GM19463 (cell line): ENCODE measurements at regions not wholly inside any gene's neighbourhood (a gene's known extent, or its start where the extent isn't known, plus 50 kb on each side); places are given as distances from the start of the nearest gene placed in this dataset.
"Not testable (repeated sequence)": the region's sequence is repeated elsewhere in the genome, so short reads cannot be mapped to it uniquely, and the experiment has no call there.

Experiments used
- ATAC-seq: cut with Tn5 transposase; IDR thresholded peaks from one replicate; pipeline ENCODE4 v1.9.1; 2021; ENCODE audit warnings: mild to moderate bottlenecking, moderate library complexity; ENCODE audit not compliant: unreplicated experiment

DNA sequence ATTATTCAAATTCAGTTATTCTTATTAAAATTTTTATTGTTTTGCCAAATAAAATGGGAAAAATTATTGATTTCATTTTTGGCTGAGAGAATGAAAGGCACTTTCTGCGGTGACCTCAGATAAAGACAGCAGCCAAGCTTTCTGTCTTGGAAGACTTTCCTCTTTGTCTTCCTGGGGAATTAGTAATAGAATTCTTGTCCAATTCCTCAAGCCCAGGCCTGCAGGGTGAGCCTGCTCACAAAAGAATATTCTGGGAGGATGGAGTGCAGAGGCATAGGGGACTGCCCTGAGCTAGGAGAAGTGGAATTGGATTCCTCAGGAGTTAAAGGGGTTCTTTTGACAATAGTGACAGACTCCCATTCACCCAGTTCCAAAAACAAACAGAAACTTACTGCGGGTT lies 614.5 kb upstream of the ADGRL2 start:
- no peak for ATAC-seq

DNA sequence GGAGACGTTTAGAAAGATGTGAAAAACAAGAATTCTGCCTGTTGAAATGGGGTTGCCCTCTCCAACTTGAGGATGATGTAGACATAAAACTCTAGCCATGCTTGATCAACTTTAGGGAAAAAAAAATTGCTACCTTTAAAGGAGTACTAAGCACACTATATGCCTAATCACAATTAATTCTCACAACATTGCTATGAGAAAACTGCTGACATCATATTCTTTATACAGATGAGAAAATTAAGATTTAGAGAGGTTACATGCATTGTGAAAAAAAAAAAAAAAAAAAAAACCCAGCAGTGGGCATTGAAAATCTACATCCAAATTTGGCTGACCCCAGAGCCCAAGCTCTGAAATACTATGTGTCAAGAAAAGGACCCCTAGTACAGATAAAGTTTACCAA lies 617.2 kb upstream of the ADGRL2 start:
- no peak for ATAC-seq

DNA sequence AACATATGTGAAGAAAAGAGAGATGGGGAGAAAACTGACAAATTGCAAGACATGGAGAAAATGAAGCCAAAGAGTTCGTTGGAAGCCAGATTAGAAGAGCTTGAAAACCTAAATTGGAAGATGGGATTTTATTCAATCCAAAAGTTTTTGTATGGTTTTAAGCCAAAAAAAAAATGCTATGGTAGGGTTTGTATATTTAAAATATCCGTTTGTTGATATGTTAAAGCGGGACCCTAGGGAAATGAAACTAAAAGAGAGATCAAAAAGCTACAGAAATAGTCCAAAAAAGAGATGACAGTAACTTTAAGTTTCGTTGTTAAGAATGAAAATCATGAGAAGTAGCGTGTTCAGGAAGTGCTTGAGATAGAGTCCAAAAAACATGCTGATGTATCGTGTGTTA lies 617.7 kb upstream of the ADGRL2 start:
- ATAC-seq: no peak

DNA sequence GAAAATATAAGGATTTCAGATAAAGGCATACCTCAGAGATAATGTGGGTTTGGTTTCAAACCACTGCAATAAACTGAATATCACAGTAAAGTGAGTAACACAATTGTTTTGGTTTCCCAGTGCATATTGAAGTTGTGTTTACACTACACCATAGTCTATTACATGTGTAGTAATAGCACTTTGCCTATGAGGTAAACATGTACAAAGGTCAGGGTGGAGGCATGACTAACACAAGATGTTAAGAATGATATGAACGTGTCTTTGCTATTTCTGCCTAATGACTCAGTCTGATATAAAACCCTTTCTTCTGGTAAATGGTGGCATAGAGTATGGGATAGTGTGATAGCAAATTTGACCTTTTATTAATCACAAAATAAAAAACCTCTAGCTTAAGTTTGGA lies 621.5 kb upstream of the ADGRL2 start:
- no peak for ATAC-seq

DNA sequence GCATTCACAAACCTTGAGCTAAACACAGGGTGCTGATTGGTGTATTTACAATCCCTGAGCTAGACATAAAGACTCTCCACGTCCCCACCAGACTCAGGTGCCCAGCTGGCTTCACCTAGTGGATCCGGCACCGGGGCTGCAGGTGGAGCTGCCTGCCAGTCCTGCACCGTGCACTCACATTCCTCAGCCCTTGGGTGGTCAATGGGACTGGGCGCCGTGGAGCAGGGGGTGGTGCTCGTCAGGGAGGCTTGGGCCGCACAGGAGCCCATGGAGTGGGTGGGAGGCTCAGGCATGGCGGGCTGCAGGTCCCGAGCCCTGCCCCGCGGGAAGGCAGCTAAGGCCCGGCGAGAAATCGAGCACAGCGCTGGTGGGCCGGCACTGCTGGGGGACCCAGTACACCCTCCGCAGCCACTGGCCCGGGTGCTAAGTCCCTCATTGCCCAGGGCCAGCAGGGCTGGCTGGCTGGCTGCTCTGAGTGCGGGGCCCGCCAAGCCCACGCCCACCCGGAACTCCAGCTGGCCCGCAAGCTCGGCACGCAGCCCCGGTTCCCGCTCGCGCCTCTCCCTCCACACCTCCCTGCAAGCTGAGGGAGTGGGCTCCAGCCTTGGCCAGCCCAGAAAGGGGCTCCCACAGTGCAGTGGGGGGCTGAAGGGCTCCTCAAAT lies 622.2 kb upstream of the ADGRL2 start:
- ATAC-seq: not testable (repeated sequence)

DNA sequence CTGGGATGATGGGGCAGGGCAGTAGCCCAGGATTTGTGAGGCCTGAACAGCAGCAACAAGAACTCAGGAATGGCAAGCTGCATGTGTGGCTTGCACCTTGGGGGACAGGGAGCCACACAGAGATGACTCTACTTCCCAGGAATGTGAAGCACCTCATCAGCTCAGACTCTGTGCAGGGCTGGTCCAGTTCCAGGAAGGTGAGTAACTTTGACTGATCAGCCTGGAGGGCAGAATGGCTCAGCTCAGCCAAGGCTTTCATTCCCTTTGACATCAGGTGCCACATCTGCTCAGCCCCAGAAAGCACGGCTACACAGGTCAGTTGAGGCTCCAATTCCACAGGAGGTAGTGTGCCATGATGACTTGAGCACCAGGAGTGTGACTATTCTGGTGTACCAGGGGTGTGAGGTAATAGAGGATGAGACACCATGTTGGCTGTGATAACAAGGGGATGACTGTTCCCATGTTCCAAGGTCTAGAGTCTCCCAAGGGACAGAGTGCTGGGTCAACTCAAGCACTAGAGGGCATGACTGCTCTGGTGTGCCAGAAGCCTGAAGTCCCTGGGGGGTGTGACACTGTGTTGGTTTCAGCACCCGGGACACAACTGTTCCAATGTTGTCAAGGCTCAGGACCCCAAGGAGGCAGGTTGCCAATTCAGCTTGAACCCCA lies 625.8 kb upstream of the ADGRL2 start:
- no peak for ATAC-seq

DNA sequence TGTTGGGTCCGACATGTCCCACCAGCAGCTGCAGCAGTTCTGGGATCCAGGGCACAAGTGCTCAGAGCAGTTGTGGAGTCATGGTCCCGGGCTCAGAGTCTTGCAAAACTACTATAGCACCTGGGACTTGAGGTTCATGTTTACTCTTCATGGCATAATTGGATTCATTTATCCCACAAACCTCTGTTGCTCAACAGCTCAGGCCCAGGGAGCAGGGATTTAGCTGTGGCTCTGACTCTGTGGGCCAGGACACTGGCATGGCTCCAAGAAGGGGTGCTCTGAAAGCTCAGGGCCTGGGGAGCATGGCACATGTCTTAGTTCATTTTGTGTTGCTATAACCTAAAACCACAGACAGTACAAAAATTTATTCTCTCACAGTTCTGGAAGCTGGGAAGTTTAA lies 626.7 kb upstream of the ADGRL2 start:
- ATAC-seq: no peak

DNA sequence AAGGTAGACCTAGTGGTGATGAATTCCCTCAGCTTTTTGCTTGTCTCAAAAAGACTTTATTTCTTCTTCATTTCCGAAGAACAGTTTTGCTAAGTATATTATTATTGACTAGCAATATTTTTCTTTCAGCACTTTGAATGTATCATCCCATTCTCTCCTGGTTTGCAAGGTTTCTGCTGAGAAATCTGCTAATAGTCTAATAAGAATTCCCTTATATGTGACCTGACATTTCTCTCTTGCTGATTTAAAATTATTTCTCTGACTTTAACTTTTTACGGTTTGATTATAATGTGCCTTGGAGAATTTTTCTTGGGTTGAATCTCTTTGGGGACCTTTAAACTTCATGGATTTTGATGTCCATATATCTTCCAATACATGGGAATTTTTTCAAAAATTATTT lies 628.3 kb upstream of the ADGRL2 start:
- no peak for ATAC-seq

DNA sequence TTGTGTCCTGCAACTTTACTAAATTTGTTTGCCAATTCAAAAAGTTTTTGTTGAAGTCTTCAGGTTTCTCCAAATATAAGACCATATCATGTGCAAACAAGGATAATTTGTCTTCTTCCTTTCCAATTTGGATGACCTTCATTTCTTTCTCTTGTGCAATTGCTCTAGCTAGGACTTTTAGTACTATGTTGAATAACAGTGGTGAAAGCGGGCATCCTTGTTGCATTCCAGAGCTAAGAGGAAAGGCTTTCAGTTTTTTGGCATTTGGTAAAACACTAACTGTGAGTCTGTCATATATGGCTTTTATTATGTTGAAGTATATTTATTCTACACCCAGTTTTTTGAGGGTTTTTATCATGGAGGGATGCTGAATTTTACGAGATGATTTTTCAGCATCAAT lies 630.0 kb upstream of the ADGRL2 start:
- no peak for ATAC-seq

DNA sequence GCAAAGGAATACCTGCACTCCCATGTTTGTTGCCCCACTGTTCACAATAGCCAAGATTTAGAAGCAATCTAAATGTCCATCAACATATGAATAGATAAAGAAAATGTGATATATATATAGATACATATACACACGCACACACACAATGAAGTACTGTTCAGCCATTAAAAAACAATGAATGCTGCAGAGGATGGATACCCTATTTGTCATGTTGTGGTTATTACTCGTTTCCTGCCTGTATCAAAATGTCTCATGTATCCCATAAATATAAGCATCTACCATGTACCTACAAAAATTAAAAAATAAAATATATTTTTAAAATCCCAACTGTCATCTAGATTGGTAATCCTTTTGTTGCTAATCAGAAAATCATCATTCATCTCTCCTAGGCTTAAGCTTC lies 634.8 kb upstream of the ADGRL2 start:
- ATAC-seq: no peak

DNA sequence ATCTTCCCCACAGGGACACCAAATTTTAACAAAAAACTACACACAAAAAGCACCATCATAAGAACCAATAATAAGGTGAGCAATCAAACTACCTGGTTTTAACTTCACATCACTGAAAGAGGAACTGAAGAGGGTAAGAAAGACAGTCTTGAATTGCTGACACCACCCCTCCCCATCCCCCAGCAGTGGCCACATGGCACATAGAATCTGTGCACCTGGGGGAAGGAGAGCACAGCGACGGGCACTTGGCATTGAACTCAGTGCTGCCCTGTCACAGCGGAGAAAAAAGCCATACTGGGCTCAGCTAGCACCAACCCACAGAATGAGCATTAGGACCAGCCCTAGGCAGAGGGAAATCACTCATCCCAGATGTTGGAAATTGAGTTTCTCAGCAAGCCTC lies 640.0 kb upstream of the ADGRL2 start:
- no peak for ATAC-seq

DNA sequence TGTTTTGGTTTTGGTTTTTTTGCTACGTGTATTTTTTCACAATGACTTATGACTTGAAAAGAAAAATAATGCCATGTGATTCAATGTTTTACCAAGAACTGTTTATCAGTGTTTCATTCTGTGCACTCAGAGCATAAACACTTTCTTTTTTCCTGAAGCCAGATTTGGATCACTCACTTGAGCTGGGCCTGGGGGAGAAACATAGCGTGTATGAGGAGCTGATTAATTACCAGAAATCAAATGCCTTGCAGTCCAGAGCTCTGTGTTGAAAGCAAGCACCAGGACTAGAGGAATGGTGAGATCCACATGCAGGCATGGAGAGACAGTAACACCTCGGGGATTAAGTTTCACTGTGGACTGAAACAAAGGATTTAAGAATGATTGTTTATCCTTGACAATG lies 642.1 kb upstream of the ADGRL2 start:
- ATAC-seq: no peak

DNA sequence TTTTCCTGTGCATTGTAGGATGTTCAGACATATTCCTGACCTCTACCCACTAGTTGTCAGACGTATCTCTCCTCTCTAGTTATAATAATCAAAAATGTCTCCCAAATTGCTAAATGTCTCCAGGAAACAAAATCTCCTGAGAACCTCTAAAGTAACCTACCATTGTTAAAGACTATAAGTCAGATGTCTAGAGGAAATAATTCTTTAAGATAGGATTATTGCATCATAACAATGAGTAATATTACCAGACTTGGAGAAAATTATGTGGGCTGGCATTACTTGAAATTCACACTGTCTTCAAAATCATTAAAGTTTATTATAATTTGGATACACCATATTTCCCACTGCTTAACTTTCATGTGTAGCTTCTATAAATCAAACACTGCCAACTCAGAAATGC lies 643.0 kb upstream of the ADGRL2 start:
- no peak for ATAC-seq

DNA sequence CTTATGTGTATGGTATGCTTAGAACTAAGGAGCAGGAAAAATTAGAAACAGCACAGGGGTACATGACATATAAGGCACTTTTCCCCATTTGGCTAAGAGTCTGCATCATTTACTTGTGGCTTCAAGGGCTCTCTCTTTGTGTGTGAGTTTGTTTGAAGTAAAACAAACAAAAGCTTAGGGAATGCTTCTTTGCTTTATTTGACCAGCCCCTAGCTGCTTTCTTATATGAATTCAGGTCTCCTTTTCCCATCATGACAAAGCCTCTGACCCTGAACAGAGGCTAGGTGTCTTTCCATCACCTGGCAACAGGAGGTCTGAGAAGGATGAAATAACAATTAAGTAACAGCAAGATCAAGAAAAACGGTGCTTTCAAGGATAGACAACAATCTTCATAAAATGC lies 643.8 kb upstream of the ADGRL2 start:
- ATAC-seq: no peak

DNA sequence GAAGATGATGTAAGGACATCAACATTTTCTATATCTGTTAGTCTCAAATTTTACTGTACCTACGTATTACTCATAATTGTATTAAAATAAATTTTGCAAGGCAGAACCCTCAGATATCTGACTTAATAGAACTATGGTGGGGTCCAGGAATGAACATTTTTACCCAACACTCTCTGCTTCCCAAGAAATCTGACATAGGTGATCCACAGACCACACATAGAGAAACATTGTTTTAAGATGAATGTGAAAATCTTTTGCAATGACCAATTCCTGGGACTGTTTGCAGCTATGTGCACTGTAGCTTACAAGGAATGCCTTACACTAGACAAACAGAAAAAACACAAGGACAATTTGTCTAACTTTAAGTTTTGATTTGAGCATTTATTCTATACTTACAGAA lies 645.6 kb upstream of the ADGRL2 start:
- ATAC-seq: no peak

DNA sequence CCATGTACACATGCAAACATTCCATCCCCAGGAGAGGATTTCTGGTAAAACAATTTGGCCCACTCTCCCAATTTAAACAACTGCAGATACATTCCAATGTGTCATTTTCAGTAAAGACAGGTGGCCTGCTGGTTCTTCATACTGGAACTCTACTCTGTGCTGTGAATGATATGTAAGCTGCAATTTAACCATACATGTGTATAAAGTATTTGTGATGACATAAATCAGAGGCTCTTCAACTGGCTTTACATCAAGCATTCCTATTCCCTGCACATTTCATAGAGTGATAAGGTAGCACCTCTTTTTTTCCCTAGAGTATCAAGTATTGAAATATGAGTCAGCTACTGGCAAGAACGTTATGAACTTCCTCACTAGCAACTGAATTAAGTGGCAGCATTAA lies 649.5 kb upstream of the ADGRL2 start:
- ATAC-seq: no peak

DNA sequence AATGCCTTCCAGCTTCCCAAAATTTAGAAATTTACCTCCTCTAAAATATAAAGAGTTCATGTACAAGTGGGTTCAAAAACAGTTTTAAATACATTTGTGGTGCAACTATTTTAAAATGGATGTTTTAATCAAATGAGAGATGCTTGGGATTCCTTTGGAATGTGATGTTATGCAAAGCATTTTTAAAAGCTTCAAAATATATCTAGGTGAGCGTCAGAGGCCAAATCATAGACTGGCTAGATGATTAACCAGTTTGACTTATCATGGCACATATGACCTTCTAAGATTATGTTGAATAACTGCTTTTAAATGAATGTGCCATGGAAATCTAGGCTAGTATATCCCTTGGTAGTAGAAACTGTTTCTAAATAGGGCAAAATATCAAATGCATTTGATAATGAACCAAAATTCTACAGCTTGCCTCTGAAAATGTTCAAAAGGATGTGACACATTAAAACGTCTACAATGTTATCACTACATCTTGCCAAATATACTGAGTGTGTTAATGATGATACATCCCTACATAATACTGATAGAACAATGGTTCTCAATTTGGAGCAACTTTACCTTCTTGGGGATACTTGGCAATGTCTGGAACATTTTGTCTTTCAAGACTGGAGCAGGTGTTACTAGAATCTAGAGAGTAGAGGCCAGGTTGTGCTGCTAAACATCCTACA lies 650.9 kb upstream of the ADGRL2 start:
- no peak for ATAC-seq

DNA sequence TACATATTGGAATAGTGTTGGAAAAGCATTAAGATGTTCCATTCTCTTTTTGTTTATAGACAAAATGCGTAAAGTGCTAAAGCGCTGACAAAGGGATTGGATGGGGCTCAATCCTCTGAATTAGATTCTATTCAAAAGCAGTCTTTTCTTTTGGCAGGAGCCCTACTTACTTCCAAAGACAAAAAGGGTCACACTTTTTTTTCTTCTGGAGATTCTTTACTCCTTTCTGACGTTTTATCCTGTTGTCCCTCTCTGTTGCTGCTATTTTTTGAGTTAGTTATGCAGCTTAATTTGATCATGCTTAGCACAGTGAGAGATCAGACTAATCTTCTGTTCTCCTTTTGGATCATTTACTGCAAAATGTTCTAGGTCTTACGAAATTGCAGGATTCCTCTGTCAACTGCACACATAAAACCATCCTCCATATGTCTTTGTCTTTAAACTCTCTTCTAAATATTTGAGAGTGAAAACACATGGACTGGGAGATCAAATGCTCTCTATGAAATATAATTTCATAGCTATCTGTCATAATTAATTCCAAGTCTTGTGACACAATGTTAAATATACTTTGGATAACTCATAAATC lies 656.4 kb upstream of the ADGRL2 start:
- ATAC-seq: no peak

DNA sequence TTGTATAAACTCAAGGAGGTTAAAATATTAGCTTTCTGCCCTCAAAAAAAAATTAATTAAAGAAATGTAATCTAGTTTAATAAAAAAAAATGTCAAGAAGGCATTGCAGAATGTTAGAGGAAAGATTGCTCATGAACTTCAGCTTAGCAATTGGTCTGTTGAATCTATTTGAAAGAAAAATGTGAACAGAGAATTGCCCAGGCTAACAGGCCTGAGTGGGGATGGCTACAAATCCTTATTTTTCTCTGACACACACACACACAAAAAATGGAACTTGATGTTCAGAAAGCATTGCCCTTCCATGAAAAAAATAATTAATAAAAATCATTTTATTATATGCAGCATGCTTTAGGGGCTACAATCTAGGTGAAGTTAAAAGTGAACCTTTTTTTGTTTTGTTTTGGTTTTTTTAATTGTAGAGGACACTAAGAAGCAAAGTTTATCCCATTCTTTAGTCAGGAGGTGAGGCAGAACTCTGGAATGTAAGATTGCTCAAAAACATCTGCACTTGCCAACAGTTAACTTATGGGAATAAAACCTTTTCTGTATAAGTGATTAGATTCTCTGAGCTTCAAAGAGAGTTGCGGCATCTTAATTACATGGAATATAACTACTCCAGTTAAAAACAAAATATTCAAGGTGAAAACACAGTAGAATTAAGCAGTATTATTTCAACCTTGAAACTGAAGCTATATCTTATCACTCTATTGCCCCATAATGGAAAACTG lies 658.5 kb upstream of the ADGRL2 start:
- no peak for ATAC-seq

DNA sequence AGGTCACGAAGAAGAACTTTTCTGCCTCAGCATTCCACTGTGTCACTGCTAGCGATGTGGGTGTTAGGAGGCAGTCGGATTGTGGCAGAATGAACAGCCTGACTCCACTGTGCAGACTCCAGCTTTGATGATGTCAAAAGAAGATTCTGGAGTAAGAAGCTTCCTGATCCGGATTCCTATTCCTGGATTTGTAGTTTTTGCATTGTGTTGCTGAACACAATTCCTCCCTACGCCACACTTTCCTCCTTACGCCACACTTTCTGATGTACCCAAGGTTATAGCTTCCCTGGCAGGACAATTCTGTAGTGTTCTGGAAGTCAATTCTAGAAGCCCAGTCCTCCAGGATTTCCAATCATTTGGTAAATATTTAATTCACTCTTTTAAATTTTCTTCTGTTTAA lies 665.2 kb upstream of the ADGRL2 start:
- no peak for ATAC-seq

DNA sequence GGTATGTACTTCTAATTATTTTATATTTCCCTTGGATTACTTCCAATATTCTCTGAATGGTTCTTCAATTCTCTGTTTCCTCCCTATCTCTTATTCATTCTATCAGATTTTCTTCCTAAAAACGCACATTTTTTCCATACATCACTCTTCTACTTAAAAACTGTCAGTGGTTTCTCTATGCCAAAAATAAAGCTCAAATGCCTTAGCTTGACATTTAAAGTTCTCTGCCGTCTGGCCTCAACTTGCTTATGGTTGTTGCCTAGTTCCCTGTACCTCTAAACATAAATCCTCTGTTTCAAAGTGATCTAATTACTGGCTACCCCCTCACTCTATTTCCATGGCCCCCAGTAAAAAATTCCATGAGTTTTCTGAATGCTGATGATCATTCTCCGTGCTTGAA lies 671.0 kb upstream of the ADGRL2 start:
- ATAC-seq: no peak
